ENCODE measurements at regions not wholly inside any gene's neighbourhood (a gene's known extent, or its start where the extent isn't known, plus 50 kb on each side); places are given as distances from the start of the nearest gene placed in this dataset.

DNA sequence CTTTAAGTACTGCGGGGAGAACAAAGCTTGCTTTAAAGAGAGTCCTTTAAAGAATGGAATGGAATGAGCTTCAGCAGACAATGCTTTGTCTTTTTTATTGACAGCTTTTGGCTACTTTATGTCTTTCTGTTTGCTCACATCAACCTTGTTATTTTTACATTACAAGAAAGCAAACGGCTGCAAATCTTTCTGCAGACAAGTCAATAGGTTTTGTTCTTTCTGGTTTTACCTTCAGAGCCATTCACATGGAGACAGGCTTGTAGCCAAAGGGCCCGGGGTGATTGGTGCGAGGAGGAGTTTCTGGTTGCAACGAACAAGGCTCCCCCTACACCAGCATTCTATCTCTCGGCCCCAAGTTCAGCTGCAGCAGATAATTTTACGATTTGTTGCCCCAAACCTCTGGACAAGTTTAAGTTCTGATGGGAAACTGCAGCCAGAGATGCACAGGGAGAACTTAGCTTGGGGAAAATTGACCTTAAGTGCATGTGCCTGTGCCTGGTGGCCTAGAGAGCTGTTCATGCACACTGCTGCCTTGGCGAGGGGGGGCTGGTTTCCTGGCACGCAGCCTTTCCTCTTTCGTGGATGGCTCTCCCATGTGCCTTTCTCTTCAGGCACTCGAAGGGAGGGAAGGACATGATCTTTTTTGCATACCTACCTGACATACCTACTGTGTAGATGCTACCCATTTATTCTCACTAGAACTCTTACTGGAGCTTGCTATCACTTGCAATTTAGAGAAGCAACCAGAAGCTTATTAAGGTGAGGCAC, 543.2 kb downstream of the DCDC2C start:
- TF ChIP-seq, protein P1, sequence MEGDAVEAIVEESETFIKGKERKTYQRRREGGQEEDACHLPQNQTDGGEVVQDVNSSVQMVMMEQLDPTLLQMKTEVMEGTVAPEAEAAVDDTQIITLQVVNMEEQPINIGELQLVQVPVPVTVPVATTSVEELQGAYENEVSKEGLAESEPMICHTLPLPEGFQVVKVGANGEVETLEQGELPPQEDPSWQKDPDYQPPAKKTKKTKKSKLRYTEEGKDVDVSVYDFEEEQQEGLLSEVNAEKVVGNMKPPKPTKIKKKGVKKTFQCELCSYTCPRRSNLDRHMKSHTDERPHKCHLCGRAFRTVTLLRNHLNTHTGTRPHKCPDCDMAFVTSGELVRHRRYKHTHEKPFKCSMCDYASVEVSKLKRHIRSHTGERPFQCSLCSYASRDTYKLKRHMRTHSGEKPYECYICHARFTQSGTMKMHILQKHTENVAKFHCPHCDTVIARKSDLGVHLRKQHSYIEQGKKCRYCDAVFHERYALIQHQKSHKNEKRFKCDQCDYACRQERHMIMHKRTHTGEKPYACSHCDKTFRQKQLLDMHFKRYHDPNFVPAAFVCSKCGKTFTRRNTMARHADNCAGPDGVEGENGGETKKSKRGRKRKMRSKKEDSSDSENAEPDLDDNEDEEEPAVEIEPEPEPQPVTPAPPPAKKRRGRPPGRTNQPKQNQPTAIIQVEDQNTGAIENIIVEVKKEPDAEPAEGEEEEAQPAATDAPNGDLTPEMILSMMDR (conservative IDR thresholded peaks at IDR 0.05; ENCODE audit: low read depth, low read length), result no peak
- H3K4me3 ChIP-seq (ENCODE audit: low read depth, low read length), result no peak overlapping the region
- DNase-seq (ENCODE audit: low read depth), result no peak

DNA sequence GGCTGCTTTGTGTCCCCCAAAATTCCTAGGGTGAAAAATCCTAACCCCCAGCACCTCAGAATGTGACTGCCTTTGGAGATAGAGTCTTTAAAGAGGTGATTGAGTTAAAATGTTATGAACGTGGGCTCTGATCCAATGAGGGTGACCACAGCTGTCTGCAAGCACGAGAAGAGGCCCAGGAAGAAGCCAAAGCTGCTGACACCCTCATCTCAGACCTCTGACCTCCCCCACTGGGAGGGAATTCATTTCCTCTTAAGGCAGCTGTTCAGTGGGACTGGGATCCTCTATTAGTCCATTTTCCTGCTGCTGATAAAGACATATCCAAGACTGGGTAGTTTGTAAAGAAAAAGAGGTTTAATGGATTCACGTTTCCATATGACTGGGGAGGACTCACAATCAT, 544.4 kb downstream of the DCDC2C start:
- H3K4me3 ChIP-seq (ENCODE audit: low read depth, low read length), result no peak overlapping the region
- no peak for DNase-seq (ENCODE audit: low read depth)
- TF ChIP-seq, protein P1 (conservative IDR thresholded peaks at IDR 0.05; ENCODE audit: low read depth, low read length), result no peak

DNA sequence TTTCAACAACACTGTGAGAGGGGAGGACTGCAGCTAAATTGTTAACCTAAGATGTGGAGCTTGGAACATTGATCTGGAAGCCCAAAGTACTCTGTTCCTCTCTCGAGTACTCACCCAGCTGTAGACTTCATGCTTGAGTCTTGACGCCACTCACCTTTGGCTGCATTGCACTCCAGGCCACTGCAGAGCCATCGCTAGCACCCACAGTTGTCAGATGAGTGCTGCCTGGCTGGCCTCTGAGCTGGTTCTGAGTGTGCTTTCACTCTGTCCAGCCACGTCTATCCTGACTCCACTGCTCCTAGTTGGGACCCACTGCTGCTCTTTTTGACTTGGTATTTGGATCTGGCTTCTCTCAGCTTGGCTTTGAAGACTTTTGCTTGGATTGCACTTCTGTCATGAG, 552.1 kb downstream of the DCDC2C start:
- TF ChIP-seq, protein P1 (conservative IDR thresholded peaks at IDR 0.05; ENCODE audit: low read depth, low read length), result no peak

DNA sequence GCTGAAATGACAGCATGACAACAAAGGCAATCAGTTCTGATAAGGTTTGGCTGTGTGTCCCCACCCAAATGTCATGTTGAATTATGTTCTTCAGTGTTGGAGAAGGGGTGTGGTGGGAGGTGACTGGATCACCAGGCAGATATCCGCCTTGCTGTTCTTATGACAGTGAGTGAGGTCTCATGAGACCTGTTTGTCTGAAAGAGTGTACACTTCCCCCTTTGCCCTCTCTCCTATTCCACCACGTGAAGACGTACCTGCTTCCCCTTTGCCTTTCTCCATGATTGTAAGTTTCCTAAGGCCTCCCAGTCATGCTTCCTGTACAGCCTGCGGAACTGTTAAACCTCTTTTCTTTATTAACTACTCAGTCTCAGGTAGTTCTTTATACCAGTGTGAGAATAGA, 553.0 kb downstream of the DCDC2C start:
- TF ChIP-seq, protein P1 (conservative IDR thresholded peaks at IDR 0.05; ENCODE audit: low read depth, low read length), result no peak
- no peak for DNase-seq (ENCODE audit: low read depth)
- H3K4me3 ChIP-seq (ENCODE audit: low read depth, low read length), result no peak overlapping the region

More for the DNA sequence above, 552.1 kb downstream of the DCDC2C start:
- DNase-seq (ENCODE audit: low read depth), result no peak
- no peak overlapping the region for H3K4me3 ChIP-seq (ENCODE audit: low read depth, low read length)

DNA sequence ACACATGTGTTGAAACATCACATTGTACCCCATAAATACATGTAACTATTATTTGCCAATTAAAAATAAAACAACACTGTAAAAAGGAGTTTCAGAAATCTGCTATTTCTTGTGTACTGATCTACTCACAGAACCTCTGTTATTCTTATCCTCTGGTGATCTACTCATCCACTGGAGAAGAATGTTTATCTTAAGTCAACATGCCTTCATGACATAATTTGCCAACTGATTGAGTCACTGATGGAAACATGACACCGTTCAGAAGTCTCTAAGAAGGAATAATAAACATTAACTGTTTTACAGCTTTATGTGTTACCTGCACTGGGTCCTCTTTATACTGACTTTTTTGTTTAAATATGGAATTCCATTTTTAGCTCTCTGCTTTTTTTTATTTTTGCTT, 555.2 kb downstream of the DCDC2C start:
- DNase-seq (ENCODE audit: low read depth), result no peak
- H3K4me3 ChIP-seq (ENCODE audit: low read depth, low read length), result no peak overlapping the region
- TF ChIP-seq, protein P1 (conservative IDR thresholded peaks at IDR 0.05; ENCODE audit: low read depth, low read length), result no peak

DNA sequence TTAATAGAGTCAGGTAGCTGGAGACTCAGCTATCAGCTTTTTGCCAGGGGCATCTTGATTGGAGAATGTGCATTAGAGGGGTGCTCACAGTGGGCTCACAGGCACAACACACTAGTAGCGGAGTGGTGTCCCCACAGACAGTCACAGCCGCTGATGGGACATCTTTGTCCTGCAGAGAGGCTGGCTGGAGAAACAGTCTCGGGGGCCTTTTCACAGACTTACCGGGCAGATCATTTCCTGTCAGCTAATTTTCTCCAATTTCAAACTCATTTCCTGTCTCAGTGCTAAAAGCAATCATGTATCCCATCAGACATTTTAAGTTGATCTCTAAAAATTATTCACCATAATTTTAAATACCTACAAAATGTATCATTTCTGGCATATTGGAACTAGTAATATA, 562.6 kb downstream of the DCDC2C start:
- H3K4me3 ChIP-seq (ENCODE audit: low read depth, low read length), result no peak overlapping the region
- TF ChIP-seq, protein P1 (conservative IDR thresholded peaks at IDR 0.05; ENCODE audit: low read depth, low read length), result no peak
- DNase-seq (ENCODE audit: low read depth), result no peak

DNA sequence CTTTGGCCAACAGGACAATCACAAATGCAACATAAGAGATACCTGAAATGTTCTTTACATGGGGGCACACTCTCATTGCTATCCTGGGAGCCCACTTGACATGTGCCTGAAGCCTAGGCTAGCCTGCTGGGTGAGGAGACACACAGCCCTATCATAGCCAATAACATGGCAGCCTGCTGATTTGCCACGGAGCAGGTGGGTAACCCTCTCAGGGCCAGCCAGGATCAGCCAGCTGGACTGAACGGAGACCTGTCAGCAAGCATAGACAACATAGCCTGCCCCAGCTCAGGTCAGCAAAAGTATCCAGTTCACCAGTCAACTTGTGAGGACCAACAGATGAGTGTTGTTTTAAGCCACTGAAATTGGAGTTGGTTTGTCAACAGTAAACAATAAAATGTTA, 566.5 kb downstream of the DCDC2C start:
- TF ChIP-seq, protein P1 (conservative IDR thresholded peaks at IDR 0.05; ENCODE audit: low read depth, low read length), result no peak
- no peak for DNase-seq (ENCODE audit: low read depth)
- no peak overlapping the region for H3K4me3 ChIP-seq (ENCODE audit: low read depth, low read length)
